ENCODE measurements at regions not wholly inside any gene's neighbourhood (a gene's known extent, or its start where the extent isn't known, plus 50 kb on each side); places are given as distances from the start of the nearest gene placed in this dataset.

DNA sequence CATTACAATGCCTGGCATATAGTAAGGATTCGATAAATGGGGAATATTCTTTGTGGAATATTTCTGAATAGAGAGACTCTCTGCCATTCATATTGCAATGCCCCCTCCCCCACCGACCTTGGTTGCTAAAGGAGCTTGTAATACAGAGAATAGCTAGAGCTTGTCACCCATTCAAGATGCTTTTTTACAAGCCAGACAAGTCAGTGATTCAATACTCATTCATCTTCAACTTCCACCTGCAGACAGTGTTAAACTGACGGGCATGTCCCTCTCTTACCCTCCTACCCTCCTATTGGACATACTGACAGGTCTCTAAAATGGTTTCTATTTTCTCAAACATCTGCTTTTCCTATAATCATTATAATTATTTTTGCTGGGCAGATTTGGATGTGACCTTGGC is 257.4 kb downstream of the KCNJ2 start:
- TF ChIP-seq CTCF (IDR thresholded peaks at IDR 0.05) (no peak), POLR2A (IDR thresholded peaks at IDR 0.05) (no peak)
